Right lobe of liver (tissue), 6 donors: ENCODE measurements at regions not wholly inside any gene's neighbourhood (a gene's known extent, or its start where the extent isn't known, plus 50 kb on each side); places are given as distances from the start of the nearest gene placed in this dataset.

Source experiments
- ATAC-seq, 4 donors: fragments of 200-7000 bp; cut with Tn5 transposase; one replicate each; pipeline ENCODE4 v1.9.1; 2020; ENCODE audit warnings: mild to moderate bottlenecking in 4 of 4, moderate library complexity in 4 of 4
- DNase-seq, 3 donors: peaks; one replicate each; pipeline ENCODE4 v3.0.0-alpha.2; 2020
- H3K27ac ChIP-seq, 3 donors: fragments of 200-600 bp; one replicate each; pipeline ENCODE4 v1.8.0; 2022
- H3K27me3 ChIP-seq, 2 donors: fragments of 200-600 bp; one replicate each; pipeline ENCODE4 v1.8.0; 2022
- H3K36me3 ChIP-seq, 4 donors: fragments of 200-600 bp; sonication (generic) in 1 of 4; one replicate each; pipeline versions ENCODE4 v1.5.1 to v1.8.0; 2017 to 2022; ENCODE audit warnings: control low read depth in 1 of 4
- H3K4me1 ChIP-seq, 4 donors: fragments of 200-600 bp; sonication (generic) in 1 of 4; one replicate each; pipeline versions ENCODE4 v1.5.1 to v1.8.0; 2017 to 2022; ENCODE audit warnings: control low read depth in 1 of 4
- H3K4me3 ChIP-seq, 3 donors: fragments of 200-600 bp; one replicate each; pipeline ENCODE4 v1.8.0; 2022
- H3K9me3 ChIP-seq, 4 donors: fragments of 200-600 bp; sonication (generic) in 1 of 4; one replicate each; pipeline versions ENCODE4 v1.5.1 to v1.8.0; 2017 to 2022; ENCODE audit warnings: control low read depth in 1 of 4
- CTCF ChIP-seq, 4 donors: fragments of 200-600 bp in 3 of 4; fragments of 450-650 bp in 1 of 4; IDR thresholded peaks; one replicate each; pipeline versions ENCODE4 v1.5.1 to v1.8.0; 2016 to 2022; ENCODE audit warnings: antibody characterized with exemption in 4 of 4, mild to moderate bottlenecking in 2 of 4
- POLR2A ChIP-seq: fragments of 450-650 bp; IDR thresholded peaks from one replicate; pipeline ENCODE4 v1.6.1; 2017; ENCODE audit warnings: antibody characterized with exemption, mild to moderate bottlenecking
- WGBS: methylation state at CpG from one replicate; pipeline ENCODE4 v1.1.6; 2018; ENCODE audit warnings: low coverage, low lambda C conversion rate; ENCODE audit not compliant: insufficient coverage; ENCODE audit errors: missing lambda C conversion rate; 5-methylcytosine and 5-hydroxymethylcytosine counted together
- intact Hi-C, 2 donors: fragments of 100-400 bp; cut with DNase I; formaldehyde crosslinking; loops; one replicate each; pipeline versions ENCODE4 v1.11.2 to v1.14.1; 2022
- donor health status: DM: no; HTN: yes; CAD: no.
- donor health status: DM: no; HTN: no; CAD: no.
- donor health status: DM: no; HTN: no; CAD: no.
- donor health status: DM: no; HTN: yes; CAD: no.
- donor health status: DM: no; HTN: yes; CAD: no.

- no peaks in the 10 kb centered on the region for H3K27me3 ChIP-seq
- no peak for TF ChIP-seq POLR2A
- no peak for TF ChIP-seq CTCF (IDR thresholded peaks at IDR 0.05)
- DNase-seq (no peak), ATAC-seq (no peak)
- 55% methylated on average over 5 of the region's 8 CpGs for WGBS
- H3K9me3 ChIP-seq = no peaks in the 10 kb centered on the region
- H3K4me3 ChIP-seq = no peak overlapping the region
- no peaks in the 10 kb centered on the region for H3K4me1 ChIP-seq
- intact Hi-C loops = no loop called here
- no peak overlapping the region for H3K27ac ChIP-seq
- no peaks in the 10 kb centered on the region for H3K36me3 ChIP-seq
Observed at GRCh38 chr2:121825003-121825950, 69.8 kb downstream of the TSN start.

- WGBS = 65% methylated on average over 3 of the region's 3 CpGs
- ATAC-seq = no peak
- Histone ChIP-seq H3K27me3 (no peaks in the 10 kb centered on the region), H3K4me1 (no peaks in the 10 kb centered on the region), H3K4me3 (no peak overlapping the region), H3K9me3 (no peaks in the 10 kb centered on the region), H3K36me3 (no peaks in the 10 kb centered on the region), H3K27ac (no peak overlapping the region)
- DNase-seq = no peak
- TF ChIP-seq CTCF (IDR thresholded peaks at IDR 0.05) (no peak), POLR2A (no peak)
- intact Hi-C loops = no loop called here
Observed at GRCh38 chr2:121826036-121826435, 70.6 kb downstream of the TSN start.

- H3K4me1 ChIP-seq = no peaks in the 10 kb centered on the region
- H3K27me3 ChIP-seq = no peaks in the 10 kb centered on the region
- intact Hi-C loops = no loop called here
- no peak for TF ChIP-seq CTCF (IDR thresholded peaks at IDR 0.05)
- ATAC-seq (no peak), DNase-seq (no peak)
- no peak overlapping the region for H3K4me3 ChIP-seq
- no peaks in the 10 kb centered on the region for H3K9me3 ChIP-seq
- H3K36me3 ChIP-seq = no peaks in the 10 kb centered on the region
- WGBS = 34% methylated on average over 11 of the region's 13 CpGs
- no peak overlapping the region for H3K27ac ChIP-seq
Observed at GRCh38 chr2:121828281-121828731, 72.9 kb downstream of the TSN start.

- Histone ChIP-seq H3K27ac (no peak overlapping the region), H3K9me3 (no peaks in the 10 kb centered on the region), H3K4me3 (no peak overlapping the region), H3K36me3 (no peaks in the 10 kb centered on the region), H3K4me1 (no peaks in the 10 kb centered on the region), H3K27me3 (no peaks in the 10 kb centered on the region)
- intact Hi-C loops = no loop called here
- TF ChIP-seq POLR2A (no peak), CTCF (IDR thresholded peaks at IDR 0.05) (no peak)
- ATAC-seq = no peak
- WGBS = 78% methylated on average over 1 of the region's 1 CpG
- DNase-seq = no peak
Observed at GRCh38 chr2:121830809-121831208, 75.4 kb downstream of the TSN start.
